Large intestine (tissue), 3 donors: ENCODE measurements at regions not wholly inside any gene's neighbourhood (a gene's known extent, or its start where the extent isn't known, plus 50 kb on each side); places are given as distances from the start of the nearest gene placed in this dataset.

ENCODE experiments used
- DNase-seq, 2 donors: peaks; one replicate each; pipeline versions ENCODE4 v3.0.0 to v3.0.0-alpha.2; 2013
- H3K27ac ChIP-seq: one replicate; pipeline ENCODE4 v1.5.1; 2013; ENCODE audit warnings: low read length
- H3K27me3 ChIP-seq: 2 replicates; pipeline ENCODE4 v1.6.1; 2013; ENCODE audit warnings: low read length; ENCODE audit not compliant: control insufficient read depth, insufficient read depth
- H3K36me3 ChIP-seq: 2 replicates; pipeline ENCODE4 v1.6.1; 2013; ENCODE audit warnings: low read length; ENCODE audit not compliant: control insufficient read depth, insufficient read depth
- H3K4me1 ChIP-seq: one replicate; pipeline ENCODE4 v1.6.1; 2013; ENCODE audit warnings: low read length; ENCODE audit not compliant: control insufficient read depth, insufficient read depth
- H3K4me3 ChIP-seq: one replicate; pipeline ENCODE4 v1.5.1; 2013; ENCODE audit warnings: low read length
- H3K9me3 ChIP-seq: one replicate; pipeline ENCODE4 v1.6.1; 2013; ENCODE audit warnings: mild to moderate bottlenecking, low read depth, low read length, moderate library complexity; ENCODE audit not compliant: control insufficient read depth
- WGBS: methylation state at CpG from one replicate; pipeline ENCODE4 v1.1.5; 2013; ENCODE audit warnings: low lambda C conversion rate; ENCODE audit not compliant: insufficient coverage; 5-methylcytosine and 5-hydroxymethylcytosine counted together

DNA sequence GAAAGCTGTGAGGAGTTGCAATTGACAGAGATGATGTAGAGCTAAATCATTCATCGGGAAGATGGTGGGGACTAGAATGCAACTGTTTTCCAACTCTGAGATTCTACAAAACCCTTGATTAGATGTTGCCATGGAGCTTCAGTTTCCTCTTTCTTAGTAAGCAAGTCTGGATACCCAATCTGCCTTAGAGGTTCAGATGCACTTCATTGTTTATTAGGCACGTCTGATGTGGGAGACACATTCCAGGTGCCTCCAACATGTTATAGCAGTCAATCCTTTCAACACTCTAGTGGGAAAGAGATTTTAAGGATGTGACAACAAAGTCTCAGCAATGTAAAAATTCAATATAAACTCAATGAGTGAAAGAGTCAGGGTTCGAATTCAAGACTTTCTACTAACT, 291.3 kb upstream of the PHYHIPL start:
- no peaks in the 10 kb centered on the region for H3K36me3 ChIP-seq
- no peak overlapping the region for H3K27ac ChIP-seq
- H3K4me3 ChIP-seq, result no peak overlapping the region
- H3K9me3 ChIP-seq, result no peaks in the 10 kb centered on the region
- DNase-seq, result no peak
- no peaks in the 10 kb centered on the region for H3K27me3 ChIP-seq
- no peaks in the 10 kb centered on the region for H3K4me1 ChIP-seq
- no CpG with 5 or more reads among the region's 3 CpGs for WGBS

DNA sequence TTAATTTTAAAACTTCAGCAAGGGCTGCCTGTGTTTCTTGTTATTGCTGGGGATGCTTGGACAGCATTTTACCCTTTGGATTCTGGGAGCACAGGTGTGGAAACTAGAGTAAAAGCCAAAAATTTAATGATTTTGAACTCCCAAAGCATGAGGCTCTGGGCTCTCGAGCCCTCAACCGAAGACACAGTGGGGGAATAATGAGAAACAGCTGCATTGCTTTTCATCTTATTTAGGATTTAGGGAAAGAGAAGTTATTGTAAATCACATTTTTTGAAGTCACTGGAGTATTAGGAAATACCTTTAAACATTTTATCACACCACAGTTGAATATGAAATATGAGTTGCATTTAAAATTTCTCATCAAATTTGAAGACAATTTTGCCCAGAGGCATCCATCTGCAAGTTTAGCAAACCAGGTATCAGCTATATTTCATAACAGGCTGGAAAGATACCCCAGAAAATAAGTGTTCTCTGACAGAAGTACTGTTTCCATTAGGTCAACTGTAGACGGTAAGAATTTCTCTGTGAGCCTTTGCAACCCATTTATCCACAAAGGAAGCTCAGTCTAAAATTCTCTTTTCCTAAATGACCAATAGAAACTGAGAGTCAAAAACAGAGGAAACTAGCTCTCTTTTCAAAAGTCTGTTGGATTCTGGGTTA, 290.6 kb upstream of the PHYHIPL start:
- Histone ChIP-seq H3K4me1 (no peaks in the 10 kb centered on the region), H3K4me3 (no peak overlapping the region), H3K27ac (no peak overlapping the region), H3K36me3 (no peaks in the 10 kb centered on the region), H3K9me3 (no peaks in the 10 kb centered on the region), H3K27me3 (no peaks in the 10 kb centered on the region)
- WGBS, result no CpG with 5 or more reads among the region's 3 CpGs
- DNase-seq, result no peak

DNA sequence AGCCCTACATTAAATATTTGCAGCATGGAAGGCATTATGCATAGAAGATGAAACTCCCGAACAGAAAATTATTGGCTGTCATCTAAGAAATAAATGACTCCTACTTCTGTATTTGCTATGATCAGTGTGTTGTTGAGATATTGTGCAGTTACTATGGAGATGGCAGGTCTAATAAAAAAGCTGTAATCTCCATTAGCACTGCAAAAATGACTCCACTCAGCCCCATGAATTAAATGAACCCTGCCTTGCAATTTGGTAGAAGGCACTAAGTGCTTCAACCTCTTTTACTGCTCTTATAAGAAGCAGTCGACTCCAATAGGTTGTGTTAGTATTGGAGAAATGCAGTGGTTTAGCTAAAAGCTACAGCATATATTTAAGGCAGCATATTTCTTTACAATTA, 290.0 kb upstream of the PHYHIPL start:
- Histone ChIP-seq H3K36me3 (no peaks in the 10 kb centered on the region), H3K4me1 (no peaks in the 10 kb centered on the region), H3K27me3 (no peaks in the 10 kb centered on the region), H3K4me3 (no peak overlapping the region), H3K27ac (no peak overlapping the region), H3K9me3 (no peaks in the 10 kb centered on the region)
- 75% methylated on average over 1 of the region's 2 CpGs for WGBS
- no peak for DNase-seq

DNA sequence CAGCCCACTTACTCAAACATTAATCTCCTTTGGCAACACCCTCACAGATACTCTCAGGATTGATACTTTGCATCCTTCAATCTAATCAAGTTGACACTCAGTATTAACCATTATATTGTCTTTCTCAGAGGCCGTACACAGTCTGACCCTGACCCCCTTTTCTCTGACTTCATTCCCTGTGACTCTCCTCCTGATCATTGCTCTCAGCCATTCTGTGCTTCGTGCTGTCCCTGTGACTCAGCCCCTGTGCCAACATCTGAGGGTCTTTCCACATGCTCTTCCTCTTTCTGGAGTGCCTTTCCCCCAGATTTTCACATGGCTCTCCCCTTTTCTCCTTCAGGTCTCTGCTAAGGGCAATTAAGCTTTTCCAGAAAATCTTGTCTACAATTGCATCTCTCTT, 289.0 kb upstream of the PHYHIPL start:
- Histone ChIP-seq H3K27me3 (no peaks in the 10 kb centered on the region), H3K4me3 (no peak overlapping the region), H3K27ac (no peak overlapping the region), H3K9me3 (no peaks in the 10 kb centered on the region), H3K36me3 (no peaks in the 10 kb centered on the region), H3K4me1 (no peaks in the 10 kb centered on the region)
- no CpG with 5 or more reads among the region's 2 CpGs for WGBS
- DNase-seq, result no peak

DNA sequence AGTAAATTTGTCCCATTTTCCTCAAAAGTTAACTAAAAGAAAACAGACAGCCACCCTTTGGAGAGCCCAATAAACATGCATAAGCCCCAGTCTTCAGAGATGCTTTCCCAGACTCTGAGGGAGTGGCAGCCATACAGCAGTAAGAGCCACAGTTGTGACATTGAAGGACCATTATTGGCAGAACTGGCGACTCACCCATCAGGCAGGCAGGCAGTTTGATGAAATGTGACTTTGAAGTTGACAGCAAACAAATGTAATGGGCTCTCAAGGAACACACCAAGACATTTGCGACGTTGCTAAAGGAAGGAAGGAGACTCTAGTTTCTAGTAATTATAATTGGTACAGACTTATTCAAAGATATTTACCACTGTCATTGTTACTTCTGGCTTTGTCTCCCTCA, 287.5 kb upstream of the PHYHIPL start:
- H3K4me1 ChIP-seq, result no peaks in the 10 kb centered on the region
- no peaks in the 10 kb centered on the region for H3K27me3 ChIP-seq
- H3K9me3 ChIP-seq, result no peaks in the 10 kb centered on the region
- no peak overlapping the region for H3K4me3 ChIP-seq
- no peak overlapping the region for H3K27ac ChIP-seq
- no peak for DNase-seq
- no CpG with 5 or more reads among the region's 3 CpGs for WGBS
- H3K36me3 ChIP-seq, result no peaks in the 10 kb centered on the region

DNA sequence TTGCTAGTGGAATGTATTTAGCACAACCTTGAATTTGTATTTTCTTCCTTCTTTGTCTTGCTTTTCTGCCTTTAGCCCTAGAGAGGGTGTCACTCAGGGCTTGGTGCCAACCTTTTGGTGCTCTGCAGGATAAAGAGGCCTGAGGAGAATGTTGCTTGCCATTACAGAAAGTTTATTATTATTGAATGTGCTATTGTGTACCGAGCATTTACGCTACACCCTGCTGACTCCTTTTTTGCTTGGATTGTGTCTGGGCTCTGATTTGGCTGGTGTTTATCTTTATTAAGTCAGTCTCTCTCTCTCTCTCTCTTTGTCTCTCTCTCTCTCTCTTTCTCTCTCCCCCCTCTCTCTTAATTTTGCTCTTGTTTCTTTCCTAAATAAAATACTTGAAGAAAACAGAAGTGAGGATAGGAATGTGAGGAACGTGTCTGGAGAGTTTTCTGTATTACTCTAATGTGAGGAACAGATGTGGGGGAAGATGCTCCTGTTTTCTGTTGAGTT, 284.4 kb upstream of the PHYHIPL start:
- no CpG with 5 or more reads among the region's 3 CpGs for WGBS
- H3K27me3 ChIP-seq, result no peaks in the 10 kb centered on the region
- no peak overlapping the region for H3K4me3 ChIP-seq
- H3K9me3 ChIP-seq, result no peaks in the 10 kb centered on the region
- no peak for DNase-seq
- no peak overlapping the region for H3K27ac ChIP-seq
- no peaks in the 10 kb centered on the region for H3K4me1 ChIP-seq
- no peaks in the 10 kb centered on the region for H3K36me3 ChIP-seq

DNA sequence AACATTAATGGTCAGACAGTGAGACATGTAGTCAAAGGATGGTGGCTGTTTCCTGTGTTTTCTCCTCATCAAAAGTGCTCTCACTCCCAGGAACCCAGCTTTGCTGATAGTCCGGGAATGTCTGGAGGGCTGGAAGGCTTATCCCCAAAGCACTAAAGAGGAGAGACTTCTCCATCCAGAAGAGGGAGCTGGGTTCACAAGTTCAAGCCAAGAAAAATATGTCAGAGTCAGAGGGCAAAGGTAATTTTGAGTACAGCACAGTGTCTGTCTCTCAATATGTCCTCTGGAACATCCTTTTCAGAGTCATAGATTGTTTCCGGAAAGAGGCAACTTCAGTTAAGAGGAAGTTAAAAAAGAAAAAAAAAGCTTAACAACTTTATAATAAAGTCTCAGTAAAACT, 281.5 kb upstream of the PHYHIPL start:
- peak in 1 of 2 donors; percentile 9 for DNase-seq
- Histone ChIP-seq H3K4me3 (no peak overlapping the region), H3K27ac (no peak overlapping the region), H3K36me3 (no peaks in the 10 kb centered on the region), H3K4me1 (no peaks in the 10 kb centered on the region), H3K27me3 (no peaks in the 10 kb centered on the region), H3K9me3 (no peaks in the 10 kb centered on the region)
- 100% methylated on average over 1 of the region's 2 CpGs for WGBS

DNA sequence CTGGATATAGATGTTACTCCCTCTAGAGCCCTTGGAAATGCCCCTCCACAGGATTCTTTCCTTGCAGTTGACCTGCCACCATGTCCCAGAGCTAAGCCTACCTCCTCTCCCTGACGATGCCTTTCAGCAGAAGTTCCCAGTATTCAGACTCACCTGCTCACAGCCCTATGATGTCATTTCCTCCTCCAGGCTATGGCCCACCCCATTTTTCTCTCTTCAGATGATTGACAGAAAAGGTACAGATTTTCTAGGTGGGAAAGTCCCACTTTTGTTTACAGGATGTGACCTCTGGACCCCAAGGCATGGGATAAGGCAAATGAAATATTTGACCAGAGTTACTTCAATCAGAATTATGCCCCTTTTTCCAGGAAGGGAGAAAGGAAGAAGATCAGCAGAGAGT, 280.2 kb upstream of the PHYHIPL start:
- Histone ChIP-seq H3K36me3 (no peaks in the 10 kb centered on the region), H3K27me3 (no peaks in the 10 kb centered on the region), H3K27ac (no peak overlapping the region), H3K9me3 (no peaks in the 10 kb centered on the region), H3K4me1 (no peaks in the 10 kb centered on the region), H3K4me3 (no peak overlapping the region)
- WGBS, result no CpG with 5 or more reads among the region's 1 CpG
- peak in 1 of 2 donors; percentile 12 for DNase-seq

DNA sequence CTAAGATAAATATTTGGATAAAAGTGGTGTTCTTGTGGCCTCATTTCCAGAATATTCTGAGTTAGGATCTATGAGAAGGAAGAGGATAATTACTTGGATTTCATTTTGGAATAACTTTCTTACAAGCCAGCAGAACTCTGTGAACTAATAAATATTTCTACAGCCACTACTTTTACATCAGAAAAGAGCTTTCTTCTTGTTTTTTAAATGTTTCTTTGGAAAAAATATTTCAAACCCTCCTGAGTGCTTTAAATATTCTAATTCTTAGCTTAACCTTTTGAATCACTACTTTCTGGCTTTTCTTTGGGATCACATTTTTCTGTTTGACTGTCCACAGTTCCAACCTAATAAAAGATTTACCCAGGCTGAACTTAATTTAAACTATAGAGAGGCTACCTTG, 279.2 kb upstream of the PHYHIPL start:
- Histone ChIP-seq H3K27me3 (no peaks in the 10 kb centered on the region), H3K9me3 (no peaks in the 10 kb centered on the region), H3K4me1 (no peaks in the 10 kb centered on the region), H3K4me3 (no peak overlapping the region), H3K27ac (no peak overlapping the region), H3K36me3 (no peaks in the 10 kb centered on the region)
- no peak for DNase-seq

DNA sequence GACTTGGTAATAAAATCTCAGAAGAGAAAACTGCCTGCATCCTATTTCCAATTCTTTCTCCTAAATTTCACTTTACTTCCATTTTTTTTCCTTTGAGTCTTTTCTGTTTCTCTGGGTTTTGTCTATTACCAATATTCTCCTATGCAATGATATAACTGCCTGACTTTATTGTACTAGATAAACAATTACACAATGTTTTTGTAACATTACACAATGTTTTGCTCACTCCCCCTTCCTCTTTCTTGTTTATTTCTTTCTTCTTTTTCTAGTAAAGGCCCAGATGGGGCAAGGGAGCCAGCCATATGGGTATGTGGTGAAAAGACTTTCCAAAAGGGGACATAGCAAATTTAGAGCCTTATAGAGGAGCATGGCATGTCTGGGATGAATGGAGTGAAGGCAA, 278.7 kb upstream of the PHYHIPL start:
- H3K27me3 ChIP-seq, result no peaks in the 10 kb centered on the region
- H3K4me3 ChIP-seq, result no peak overlapping the region
- no peaks in the 10 kb centered on the region for H3K4me1 ChIP-seq
- no peak overlapping the region for H3K27ac ChIP-seq
- DNase-seq, result no peak
- H3K9me3 ChIP-seq, result no peaks in the 10 kb centered on the region
- no peaks in the 10 kb centered on the region for H3K36me3 ChIP-seq

DNA sequence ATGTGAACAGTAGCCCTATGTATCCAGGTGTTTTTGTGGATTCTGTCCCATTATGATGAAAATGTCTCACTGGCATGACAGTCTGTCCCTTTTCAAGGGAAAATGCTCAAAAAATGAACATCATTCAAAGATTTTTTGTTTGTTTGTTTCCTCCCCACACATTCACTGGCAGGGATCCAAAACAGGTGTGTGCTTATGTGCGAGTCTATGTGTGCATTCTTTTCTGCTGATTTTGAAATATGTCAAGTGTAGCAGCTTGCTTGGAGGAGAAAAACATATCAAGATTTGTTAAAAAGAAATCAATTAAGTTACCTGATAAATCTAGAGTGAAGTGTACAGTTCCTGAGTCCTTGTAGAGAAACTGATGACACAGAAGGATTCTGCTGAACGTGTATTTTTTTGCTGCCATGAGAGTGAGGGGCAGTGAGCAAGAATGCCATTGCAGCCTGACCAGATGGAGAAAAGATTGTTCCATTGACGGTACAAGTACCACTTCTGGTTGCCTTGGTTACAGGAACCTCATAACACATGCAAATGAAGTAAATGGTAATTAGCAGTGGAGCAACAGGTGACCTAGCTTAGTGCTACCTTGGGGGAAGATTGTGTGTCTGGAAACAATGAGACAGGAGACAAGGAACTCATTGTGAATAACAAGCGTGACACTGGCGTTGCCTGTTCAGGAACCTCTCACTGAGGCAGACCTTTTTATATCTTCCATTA, 277.4 kb upstream of the PHYHIPL start:
- WGBS, result no CpG with 5 or more reads among the region's 5 CpGs

More for the DNA sequence above, 277.4 kb upstream of the PHYHIPL start:
- Histone ChIP-seq H3K27me3 (no peaks in the 10 kb centered on the region), H3K9me3 (no peaks in the 10 kb centered on the region), H3K4me3 (no peak overlapping the region), H3K27ac (no peak overlapping the region), H3K4me1 (no peaks in the 10 kb centered on the region), H3K36me3 (no peaks in the 10 kb centered on the region)
- DNase-seq, result no peak
